Hepatocyte (in vitro differentiated cells): ENCODE measurements at regions not wholly inside any gene's neighbourhood (a gene's known extent, or its start where the extent isn't known, plus 50 kb on each side); places are given as distances from the start of the nearest gene placed in this dataset.
"Not testable (repeated sequence)": the region's sequence is repeated elsewhere in the genome, so short reads cannot be mapped to it uniquely, and the experiment has no call there.

ENCODE experiments used
- DNase-seq: peaks from one replicate; pipeline ENCODE4 v3.0.0-alpha.2; 2016; ENCODE audit warnings: low spot score
- H2AFZ ChIP-seq: fragments of 200-600 bp; sonication (generic); 2 replicates; pipeline ENCODE4 v1.6.0; 2016; ENCODE audit warnings: antibody characterized with exemption, mild to moderate bottlenecking
- H3K27ac ChIP-seq: fragments of 200-600 bp; sonication (generic); 2 replicates; pipeline ENCODE4 v1.5.1; 2016; ENCODE audit warnings: mild to moderate bottlenecking
- H3K27me3 ChIP-seq: fragments of 200-600 bp; sonication (generic); 2 replicates; pipeline ENCODE4 v1.6.1; 2016
- H3K36me3 ChIP-seq: fragments of 200-600 bp; sonication (generic); replicated peaks from 2 replicates; pipeline ENCODE4 v1.5.1; 2016; ENCODE audit warnings: low read depth; ENCODE audit not compliant: insufficient read depth
- H3K4me1 ChIP-seq: fragments of 200-600 bp; sonication (generic); 2 replicates; pipeline ENCODE4 v1.5.1; 2016; ENCODE audit warnings: mild to moderate bottlenecking, moderate library complexity; ENCODE audit not compliant: insufficient read depth
- H3K4me2 ChIP-seq: fragments of 200-600 bp; sonication (generic); 2 replicates; pipeline ENCODE4 v1.6.0; 2016
- H3K4me3 ChIP-seq: fragments of 200-600 bp; sonication (generic); 2 replicates; pipeline ENCODE4 v1.5.1; 2016; ENCODE audit warnings: mild to moderate bottlenecking
- H3K79me2 ChIP-seq: fragments of 200-600 bp; sonication (generic); 2 replicates; pipeline ENCODE4 v1.6.0; 2017; ENCODE audit warnings: mild to moderate bottlenecking
- H3K9me2 ChIP-seq: fragments of 200-600 bp; sonication (generic); replicated peaks from 2 replicates; pipeline ENCODE4 v1.6.0; 2017; ENCODE audit warnings: mild to moderate bottlenecking; ENCODE audit not compliant: insufficient read depth
- H3K9me3 ChIP-seq: fragments of 200-600 bp; sonication (generic); 2 replicates; pipeline ENCODE4 v1.5.1; 2016; ENCODE audit warnings: low read depth, mild to moderate bottlenecking
- H4K20me1 ChIP-seq: fragments of 200-600 bp; sonication (generic); 2 replicates; pipeline ENCODE4 v1.6.0; 2016; ENCODE audit warnings: mild to moderate bottlenecking; ENCODE audit not compliant: insufficient read depth, poor library complexity, severe bottlenecking
- EZH2 ChIP-seq: fragments of 200-600 bp; sonication (generic); IDR thresholded peaks from 2 replicates; pipeline ENCODE4 v1.6.1; 2016; ENCODE audit warnings: antibody characterized with exemption, mild to moderate bottlenecking, borderline replicate concordance
- EZH2phosphoT487 ChIP-seq: fragments of 200-600 bp; sonication (generic); IDR thresholded peaks from one replicate; pipeline ENCODE4 v1.6.1; 2018; ENCODE audit warnings: antibody characterized with exemption, mild to moderate bottlenecking, low read depth, moderate library complexity; ENCODE audit not compliant: unreplicated experiment, severe bottlenecking
- WGBS: methylation state at CpG from one replicate; pipeline ENCODE4 v1.1.6; 2016; ENCODE audit warnings: low lambda C conversion rate; ENCODE audit errors: missing lambda C conversion rate; 5-methylcytosine and 5-hydroxymethylcytosine counted together
- TF ChIP-seq, protein P1 (sequence below): fragments of 200-600 bp; sonication (generic); IDR thresholded peaks from 2 replicates; pipeline ENCODE4 v1.5.1; 2016; ENCODE audit warnings: antibody characterized with exemption, mild to moderate bottlenecking; ENCODE audit not compliant: poor library complexity

DNA sequence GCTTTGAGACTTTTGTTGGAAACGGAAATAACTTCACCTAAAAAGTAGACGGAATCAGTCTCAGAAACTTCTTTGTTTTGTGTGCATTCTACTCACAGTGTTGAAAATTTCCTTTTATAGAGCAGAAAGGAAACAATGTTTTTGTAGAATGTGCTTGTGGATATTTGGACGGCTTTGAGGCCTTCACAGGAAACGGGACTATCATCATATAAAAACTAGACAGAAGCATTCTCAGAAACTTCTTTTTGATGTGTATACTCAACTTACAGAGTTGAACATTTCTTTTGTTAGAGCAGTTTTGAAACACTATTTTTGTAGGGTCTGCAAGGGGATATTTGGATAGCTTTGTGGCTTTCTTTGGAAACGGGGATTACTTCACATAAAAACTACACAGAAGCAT, 627.5 kb upstream of the ZNF337 start:
- Histone ChIP-seq H4K20me1 (no peaks in the 10 kb centered on the region), H3K4me3 (no peak overlapping the region), H3K9me3 (peaks cover 3% of the 10 kb centered on the region), H3K27me3 (no peaks in the 10 kb centered on the region), H3K4me1 (no peaks in the 10 kb centered on the region), H3K36me3 (no peaks in the 10 kb centered on the region), H3K27ac (no peak overlapping the region), H3K4me2 (no peak overlapping the region), H3K79me2 (no peaks in the 10 kb centered on the region), H3K9me2 (no peaks in the 10 kb centered on the region), H2AFZ (no peak overlapping the region)
- no peak for DNase-seq
- 82% methylated on average over 5 of the region's 5 CpGs for WGBS
- TF ChIP-seq EZH2, result no peak
- TF ChIP-seq, protein P1, sequence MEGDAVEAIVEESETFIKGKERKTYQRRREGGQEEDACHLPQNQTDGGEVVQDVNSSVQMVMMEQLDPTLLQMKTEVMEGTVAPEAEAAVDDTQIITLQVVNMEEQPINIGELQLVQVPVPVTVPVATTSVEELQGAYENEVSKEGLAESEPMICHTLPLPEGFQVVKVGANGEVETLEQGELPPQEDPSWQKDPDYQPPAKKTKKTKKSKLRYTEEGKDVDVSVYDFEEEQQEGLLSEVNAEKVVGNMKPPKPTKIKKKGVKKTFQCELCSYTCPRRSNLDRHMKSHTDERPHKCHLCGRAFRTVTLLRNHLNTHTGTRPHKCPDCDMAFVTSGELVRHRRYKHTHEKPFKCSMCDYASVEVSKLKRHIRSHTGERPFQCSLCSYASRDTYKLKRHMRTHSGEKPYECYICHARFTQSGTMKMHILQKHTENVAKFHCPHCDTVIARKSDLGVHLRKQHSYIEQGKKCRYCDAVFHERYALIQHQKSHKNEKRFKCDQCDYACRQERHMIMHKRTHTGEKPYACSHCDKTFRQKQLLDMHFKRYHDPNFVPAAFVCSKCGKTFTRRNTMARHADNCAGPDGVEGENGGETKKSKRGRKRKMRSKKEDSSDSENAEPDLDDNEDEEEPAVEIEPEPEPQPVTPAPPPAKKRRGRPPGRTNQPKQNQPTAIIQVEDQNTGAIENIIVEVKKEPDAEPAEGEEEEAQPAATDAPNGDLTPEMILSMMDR, result no peak
- TF ChIP-seq EZH2phosphoT487, result no peak

DNA sequence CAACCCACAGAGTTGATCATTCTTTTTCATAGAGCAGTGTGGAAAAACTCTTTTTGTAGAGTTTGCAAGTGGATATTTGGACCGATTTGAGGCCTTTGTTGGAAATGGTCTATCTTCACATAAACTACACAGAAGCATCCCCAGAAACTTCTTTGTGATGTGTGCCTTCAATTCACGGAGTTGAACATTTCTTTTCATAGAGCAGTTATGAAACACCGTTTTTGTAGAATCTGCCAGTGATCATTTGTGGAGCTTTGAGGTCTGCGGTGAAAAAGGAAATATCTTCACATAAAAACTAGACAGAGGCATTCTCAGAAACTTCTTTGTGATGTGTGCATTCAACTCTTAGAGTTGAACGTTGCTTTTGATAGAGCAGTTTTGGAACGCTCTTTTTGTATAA, 618.4 kb upstream of the ZNF337 start:
- no peak for DNase-seq
- no peaks in the 10 kb centered on the region for H3K79me2 ChIP-seq
- WGBS, result 83% methylated on average over 6 of the region's 6 CpGs
- no peaks in the 10 kb centered on the region for H3K36me3 ChIP-seq
- H3K9me2 ChIP-seq, result no peaks in the 10 kb centered on the region
- no peak overlapping the region for H3K4me2 ChIP-seq
- H3K27me3 ChIP-seq, result no peaks in the 10 kb centered on the region
- no peaks in the 10 kb centered on the region for H3K9me3 ChIP-seq
- H4K20me1 ChIP-seq, result no peaks in the 10 kb centered on the region
- H2AFZ ChIP-seq, result no peak overlapping the region
- no peak overlapping the region for H3K4me3 ChIP-seq
- H3K4me1 ChIP-seq, result no peaks in the 10 kb centered on the region
- no peak for TF ChIP-seq EZH2
- no peak for TF ChIP-seq EZH2phosphoT487
- TF ChIP-seq, protein P1, result no peak
- no peak overlapping the region for H3K27ac ChIP-seq

DNA sequence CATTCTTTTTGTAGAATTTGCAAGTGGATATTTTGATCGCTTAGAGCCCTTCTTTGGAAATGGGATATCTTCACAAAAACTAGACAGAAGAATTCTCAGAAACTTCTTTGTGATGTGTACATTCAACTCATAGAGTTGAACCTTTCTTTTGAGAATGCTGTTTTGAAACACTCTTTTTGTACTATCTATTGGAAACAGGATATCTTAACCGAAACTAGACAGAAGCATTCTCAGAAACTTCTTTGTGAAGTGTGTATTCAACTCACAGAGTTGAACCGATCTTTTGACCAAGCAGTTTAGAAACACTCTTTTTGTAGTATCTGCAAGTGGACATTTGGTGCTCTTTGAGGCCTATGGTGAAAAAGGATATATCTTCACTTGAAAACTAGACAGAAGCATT, 613.1 kb upstream of the ZNF337 start:
- H3K27ac ChIP-seq, H3K4me1 ChIP-seq, H3K79me2 ChIP-seq, H3K9me2 ChIP-seq, H4K20me1 ChIP-seq, DNase-seq, H3K36me3 ChIP-seq, H3K4me2 ChIP-seq, H3K4me3 ChIP-seq, H2AFZ ChIP-seq, H3K9me3 ChIP-seq, H3K27me3 ChIP-seq: not testable (repeated sequence)
- WGBS, result 99% methylated on average over 3 of the region's 3 CpGs

DNA sequence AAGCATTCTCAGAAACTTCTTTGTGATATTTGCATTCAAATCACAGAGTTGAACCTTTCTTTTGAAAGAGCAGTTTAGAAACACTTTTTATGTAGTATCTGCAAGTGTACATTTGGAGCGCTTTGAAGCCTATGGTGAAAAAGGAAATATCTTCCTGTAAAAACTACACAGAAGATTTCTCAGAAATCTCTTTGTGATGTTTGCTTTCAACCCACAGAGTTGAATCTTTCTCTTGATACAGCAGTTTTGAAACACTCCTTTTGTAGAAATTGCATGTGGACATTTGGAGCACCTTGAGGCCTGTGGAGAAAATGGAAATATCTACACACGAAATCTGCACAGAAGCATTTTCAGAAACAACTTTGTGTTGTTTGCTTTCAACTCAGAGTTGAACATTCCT, 612.3 kb upstream of the ZNF337 start:
- Histone ChIP-seq H3K36me3 (no peaks in the 10 kb centered on the region), H3K9me2 (no peaks in the 10 kb centered on the region), H3K9me3 (no peaks in the 10 kb centered on the region), H3K27ac (no peak overlapping the region), H3K79me2 (no peaks in the 10 kb centered on the region), H4K20me1 (no peaks in the 10 kb centered on the region), H3K4me2 (no peak overlapping the region), H3K4me3 (no peak overlapping the region), H3K4me1 (no peaks in the 10 kb centered on the region), H3K27me3 (no peaks in the 10 kb centered on the region), H2AFZ (no peak overlapping the region)
- TF ChIP-seq EZH2 (no peak), EZH2phosphoT487 (no peak)
- TF ChIP-seq, protein P1, result no peak
- 82% methylated on average over 2 of the region's 2 CpGs for WGBS
- DNase-seq, result no peak
